ENCODE measurements at regions not wholly inside any gene's neighbourhood (a gene's known extent, or its start where the extent isn't known, plus 50 kb on each side); places are given as distances from the start of the nearest gene placed in this dataset.

DNA sequence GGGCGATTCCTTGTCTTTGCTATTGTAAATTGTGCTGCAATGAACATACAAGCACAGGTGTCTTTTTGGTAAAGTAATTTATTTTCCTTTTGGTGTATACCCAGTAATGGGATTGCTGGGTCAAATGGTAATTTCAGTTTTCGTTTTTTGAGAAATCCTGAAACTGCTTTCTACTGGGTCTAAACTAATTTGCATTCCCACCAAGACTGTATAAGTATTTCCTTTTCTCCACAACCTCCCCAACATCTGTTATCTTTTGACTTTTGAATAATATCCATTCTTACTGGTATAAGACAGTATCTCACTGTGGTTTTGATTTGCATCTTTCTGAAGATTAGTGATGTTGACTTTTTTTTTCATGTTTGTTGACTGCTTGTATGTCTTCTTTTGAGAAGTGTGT is 2506.0 kb downstream of the PCDH7 start:
- H3K9me3 ChIP-seq, result no peaks in the 10 kb centered on the region
- H3K36me3 ChIP-seq, result no peaks in the 10 kb centered on the region
- H3K27me3 ChIP-seq, result no peaks in the 10 kb centered on the region
- no peaks in the 10 kb centered on the region for H3K4me1 ChIP-seq
- H3K4me3 ChIP-seq (ENCODE audit: low read depth, low read length), result no peak overlapping the region
- TF ChIP-seq, protein P1, sequence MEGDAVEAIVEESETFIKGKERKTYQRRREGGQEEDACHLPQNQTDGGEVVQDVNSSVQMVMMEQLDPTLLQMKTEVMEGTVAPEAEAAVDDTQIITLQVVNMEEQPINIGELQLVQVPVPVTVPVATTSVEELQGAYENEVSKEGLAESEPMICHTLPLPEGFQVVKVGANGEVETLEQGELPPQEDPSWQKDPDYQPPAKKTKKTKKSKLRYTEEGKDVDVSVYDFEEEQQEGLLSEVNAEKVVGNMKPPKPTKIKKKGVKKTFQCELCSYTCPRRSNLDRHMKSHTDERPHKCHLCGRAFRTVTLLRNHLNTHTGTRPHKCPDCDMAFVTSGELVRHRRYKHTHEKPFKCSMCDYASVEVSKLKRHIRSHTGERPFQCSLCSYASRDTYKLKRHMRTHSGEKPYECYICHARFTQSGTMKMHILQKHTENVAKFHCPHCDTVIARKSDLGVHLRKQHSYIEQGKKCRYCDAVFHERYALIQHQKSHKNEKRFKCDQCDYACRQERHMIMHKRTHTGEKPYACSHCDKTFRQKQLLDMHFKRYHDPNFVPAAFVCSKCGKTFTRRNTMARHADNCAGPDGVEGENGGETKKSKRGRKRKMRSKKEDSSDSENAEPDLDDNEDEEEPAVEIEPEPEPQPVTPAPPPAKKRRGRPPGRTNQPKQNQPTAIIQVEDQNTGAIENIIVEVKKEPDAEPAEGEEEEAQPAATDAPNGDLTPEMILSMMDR (IDR thresholded peaks at IDR 0.05; ENCODE audit: low read depth, low read length), result no peak
- no peak for DNase-seq

DNA sequence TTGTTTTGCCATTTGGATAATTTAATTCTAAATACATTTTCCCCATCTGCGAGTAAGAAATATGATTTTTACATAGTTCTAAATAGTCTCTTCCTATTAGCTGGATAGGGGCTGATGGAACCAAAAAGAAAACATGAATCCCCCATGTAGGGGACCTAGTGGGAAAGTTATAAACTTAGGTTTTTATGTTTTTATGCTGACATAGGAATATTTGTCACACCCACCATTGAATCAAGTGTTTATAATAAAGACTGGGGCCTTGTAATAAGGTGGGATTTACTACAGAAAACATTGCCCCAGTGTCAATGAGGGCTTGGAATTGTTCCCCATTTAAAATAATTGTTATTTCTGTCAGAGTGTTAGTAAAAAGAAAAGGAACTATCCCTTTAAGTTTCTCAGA is 2506.6 kb downstream of the PCDH7 start:
- Histone ChIP-seq H3K4me3 (ENCODE audit: low read depth, low read length) (no peak overlapping the region), H3K9me3 (no peaks in the 10 kb centered on the region), H3K27me3 (no peaks in the 10 kb centered on the region), H3K36me3 (no peaks in the 10 kb centered on the region), H3K4me1 (no peaks in the 10 kb centered on the region)
- no peak for DNase-seq
- TF ChIP-seq, protein P1 (IDR thresholded peaks at IDR 0.05; ENCODE audit: low read depth, low read length), result no peak

DNA sequence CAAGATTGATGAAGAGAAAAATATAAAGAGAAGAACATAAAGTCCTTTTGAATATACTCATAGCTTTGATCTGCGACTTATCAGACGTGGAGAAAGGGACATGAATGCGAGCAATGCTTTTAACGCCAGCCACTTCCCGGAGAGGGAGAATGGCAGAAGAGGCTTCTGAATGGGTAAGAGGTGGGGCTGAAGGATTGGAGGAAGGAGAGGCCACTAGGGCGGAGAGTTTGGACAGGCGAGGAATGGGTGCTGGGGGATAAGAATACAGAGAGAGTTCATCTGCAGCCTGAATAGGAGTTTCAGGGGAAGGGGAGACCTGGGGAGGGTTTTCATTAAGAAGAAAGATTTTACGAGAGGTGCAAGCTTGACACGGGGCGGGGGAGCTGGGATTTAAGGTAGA is 2534.9 kb downstream of the PCDH7 start:
- Histone ChIP-seq H3K4me1 (no peaks in the 10 kb centered on the region), H3K9me3 (no peaks in the 10 kb centered on the region), H3K36me3 (no peaks in the 10 kb centered on the region), H3K4me3 (ENCODE audit: low read depth, low read length) (no peak overlapping the region), H3K27me3 (no peaks in the 10 kb centered on the region)
- DNase-seq, result no peak
- TF ChIP-seq, protein P1 (IDR thresholded peaks at IDR 0.05; ENCODE audit: low read depth, low read length), result no peak

DNA sequence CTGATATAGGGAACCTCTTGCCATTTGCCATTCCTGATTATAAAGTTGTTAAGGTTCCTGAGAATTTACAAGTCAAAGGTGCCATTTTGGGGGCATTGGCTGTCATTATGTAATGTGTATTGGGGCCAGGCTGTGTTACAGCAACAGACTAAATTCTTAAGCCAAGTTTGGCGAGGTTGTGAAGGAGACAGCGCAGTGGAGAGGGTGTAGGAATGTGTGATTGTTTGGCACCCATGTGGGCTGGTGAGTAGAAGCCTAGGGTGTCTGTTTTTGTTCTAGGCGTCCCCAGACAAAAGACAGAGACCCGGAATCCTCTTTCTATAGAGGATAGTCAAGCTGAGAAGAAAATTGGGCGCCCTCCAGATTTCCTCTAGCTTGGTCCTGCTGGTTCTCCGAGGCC is 2535.3 kb downstream of the PCDH7 start:
- no peak for DNase-seq
- H3K27me3 ChIP-seq, result no peaks in the 10 kb centered on the region
- TF ChIP-seq, protein P1 (IDR thresholded peaks at IDR 0.05; ENCODE audit: low read depth, low read length), result no peak
- no peaks in the 10 kb centered on the region for H3K4me1 ChIP-seq
- no peaks in the 10 kb centered on the region for H3K36me3 ChIP-seq
- no peaks in the 10 kb centered on the region for H3K9me3 ChIP-seq
- no peak overlapping the region for H3K4me3 ChIP-seq (ENCODE audit: low read depth, low read length)

DNA sequence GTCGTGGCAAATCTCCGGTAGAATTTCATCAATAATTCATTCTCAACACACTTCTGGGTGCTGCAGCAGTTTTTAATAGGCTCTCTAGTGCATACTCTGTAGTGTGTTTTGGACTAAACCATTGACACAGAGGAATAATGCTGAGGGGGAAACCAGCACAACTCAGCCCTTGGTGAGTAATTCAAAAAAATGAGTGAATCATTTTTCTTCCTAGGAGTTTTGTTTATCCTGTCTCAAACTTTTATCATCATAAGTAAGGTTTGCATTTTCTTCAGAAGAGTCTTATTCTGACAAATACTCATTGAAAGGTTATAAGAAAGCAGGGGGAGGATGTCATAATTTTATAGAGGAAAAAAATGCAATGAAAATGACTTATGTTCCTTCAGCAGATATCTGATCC is 2542.7 kb downstream of the PCDH7 start:
- TF ChIP-seq, protein P1 (IDR thresholded peaks at IDR 0.05; ENCODE audit: low read depth, low read length), result no peak
- Histone ChIP-seq H3K36me3 (no peaks in the 10 kb centered on the region), H3K4me3 (ENCODE audit: low read depth, low read length) (no peak overlapping the region), H3K4me1 (no peaks in the 10 kb centered on the region), H3K9me3 (no peaks in the 10 kb centered on the region), H3K27me3 (no peaks in the 10 kb centered on the region)
- no peak for DNase-seq

DNA sequence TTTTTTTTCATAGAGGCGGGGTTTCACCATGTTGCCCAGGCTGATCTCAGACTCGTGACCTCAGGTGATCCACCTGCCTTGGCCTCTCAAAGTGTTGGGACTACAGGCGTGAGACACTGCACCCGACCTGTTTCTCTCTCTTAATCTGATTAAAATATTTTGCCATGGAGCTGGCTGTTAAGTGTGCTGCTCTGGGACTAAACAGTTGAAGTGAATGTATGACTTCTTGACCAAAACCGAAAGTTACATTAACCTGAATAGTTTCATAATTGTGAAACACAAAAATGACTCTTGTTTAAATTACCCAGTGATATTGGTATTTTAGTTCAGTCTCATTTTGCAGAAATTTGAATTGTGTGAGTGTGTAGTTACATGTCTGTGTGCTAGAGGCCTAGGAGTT is 2548.6 kb downstream of the PCDH7 start:
- no peak overlapping the region for H3K4me3 ChIP-seq (ENCODE audit: low read depth, low read length)
- H3K9me3 ChIP-seq, result no peaks in the 10 kb centered on the region
- TF ChIP-seq, protein P1 (IDR thresholded peaks at IDR 0.05; ENCODE audit: low read depth, low read length), result no peak
- no peaks in the 10 kb centered on the region for H3K36me3 ChIP-seq
- no peak for DNase-seq
- no peaks in the 10 kb centered on the region for H3K4me1 ChIP-seq
- no peaks in the 10 kb centered on the region for H3K27me3 ChIP-seq

Data from BE2C (cell line).